Spleen (tissue), 7 donors: ENCODE measurements at regions not wholly inside any gene's neighbourhood (a gene's known extent, or its start where the extent isn't known, plus 50 kb on each side); places are given as distances from the start of the nearest gene placed in this dataset.

Experiments
- CTCF ChIP-seq, 11 experiments: fragments of 200-600 bp in 7 of 11; fragments of 450-650 bp in 4 of 11; sonication (generic) in 4 of 11; IDR thresholded peaks in 8 of 11; conservative IDR thresholded peaks in 3 of 11; 1 replicate in 7 of 11; 2 replicates in 4 of 11; pipeline versions ENCODE4 v1.4.0 to v1.8.0; 2016 to 2021; ENCODE audit warnings: antibody characterized with exemption in 11 of 11, inconsistent platforms in 4 of 11, mild to moderate bottlenecking in 1 of 11
- POLR2A ChIP-seq, 3 donors: fragments of 450-650 bp; IDR thresholded peaks; one replicate each; pipeline ENCODE4 v1.5.1; 2017; ENCODE audit warnings: antibody characterized with exemption in 3 of 3, mild to moderate bottlenecking in 1 of 3
- donor health status: DM: no; HTN: no; CAD: no; lungs with moderate emphysema.
- donor health status: DM: no; HTN: no; CAD: no.
- donor health status: DM: no; HTN: no; CAD: no.

- TF ChIP-seq CTCF (IDR thresholded peaks at IDR 0.05 in 8 of 11, conservative IDR thresholded peaks at IDR 0.05 in 3 of 11) (no peak), POLR2A (IDR thresholded peaks at IDR 0.05) (no peak)
These were observed 292.4 kb upstream of the SPANXN4 start for GRCh38 chrX:142733327-142733726.
